HepG2 (cell line): ENCODE measurements at regions not wholly inside any gene's neighbourhood (a gene's known extent, or its start where the extent isn't known, plus 50 kb on each side); places are given as distances from the start of the nearest gene placed in this dataset.

ENCODE experiments used
- HIVEP1 ChIP-seq: sonication (generic); formaldehyde crosslinking; IDR thresholded peaks from 2 replicates; pipeline ENCODE4 v1.4.0; 2020; ENCODE audit warnings: mild to moderate bottlenecking, missing genetic modification reagents
- KAT8 ChIP-seq: IDR thresholded peaks from 2 replicates; pipeline ENCODE4 v1.6.1; 2016; ENCODE audit warnings: missing genetic modification reagents, missing compliant biosample characterization
- KMT2A ChIP-seq: sonication (generic); formaldehyde crosslinking; IDR thresholded peaks from 2 replicates; pipeline ENCODE4 v1.4.0; 2020; ENCODE audit warnings: missing genetic modification reagents
- RXRA ChIP-seq: sonication (generic); formaldehyde crosslinking; IDR thresholded peaks from 2 replicates; pipeline ENCODE4 v1.5.1; 2020; ENCODE audit warnings: missing genetic modification reagents
- SNAI1 ChIP-seq: sonication (generic); formaldehyde crosslinking; IDR thresholded peaks from 2 replicates; pipeline ENCODE4 v1.5.0; 2020; ENCODE audit warnings: mild to moderate bottlenecking, missing genetic modification reagents, borderline replicate concordance
- SRSF4 ChIP-seq: fragments of 200-400 bp; formaldehyde crosslinking; IDR thresholded peaks from one replicate; pipeline ENCODE4 v1.6.1; 2018; ENCODE audit warnings: mild to moderate bottlenecking, low read depth, low read length, moderate library complexity; ENCODE audit not compliant: poor library complexity, severe bottlenecking
- SYNCRIP ChIP-seq: fragments of 200-400 bp; formaldehyde crosslinking; IDR thresholded peaks from 2 replicates; pipeline ENCODE4 v1.6.1; 2018; ENCODE audit warnings: mild to moderate bottlenecking, low read depth, low read length; ENCODE audit not compliant: insufficient read depth
- TEAD2 ChIP-seq: sonication (generic); formaldehyde crosslinking; IDR thresholded peaks from 2 replicates; pipeline ENCODE4 v1.9.0; 2021; ENCODE audit warnings: missing genetic modification reagents
- TOE1 ChIP-seq: sonication (generic); formaldehyde crosslinking; IDR thresholded peaks from 2 replicates; pipeline ENCODE4 v1.4.0; 2020; ENCODE audit warnings: mild to moderate bottlenecking, missing genetic modification reagents
- ZBTB4 ChIP-seq: sonication (generic); formaldehyde crosslinking; IDR thresholded peaks from 2 replicates; pipeline ENCODE4 v1.4.0; 2020; ENCODE audit warnings: missing genetic modification reagents, mild to moderate bottlenecking, borderline replicate concordance
- ZBTB44 ChIP-seq: sonication (generic); formaldehyde crosslinking; IDR thresholded peaks from 2 replicates; pipeline ENCODE4 v1.4.0; 2020; ENCODE audit warnings: missing genetic modification reagents
- ZNF143 ChIP-seq: sonication (generic); formaldehyde crosslinking; IDR thresholded peaks from 2 replicates; pipeline ENCODE4 v1.4.0; 2020; ENCODE audit warnings: missing genetic modification reagents
- ZNF280B ChIP-seq: sonication (generic); formaldehyde crosslinking; IDR thresholded peaks from 2 replicates; pipeline ENCODE4 v1.5.0; 2020; ENCODE audit warnings: missing genetic modification reagents, mild to moderate bottlenecking, borderline replicate concordance
- ZNF530 ChIP-seq: sonication (generic); formaldehyde crosslinking; IDR thresholded peaks from 2 replicates; pipeline ENCODE4 v1.5.0; 2020; ENCODE audit warnings: low read depth, mild to moderate bottlenecking, missing genetic modification reagents
- ZNF550 ChIP-seq: sonication (generic); formaldehyde crosslinking; IDR thresholded peaks from 2 replicates; pipeline ENCODE4 v1.4.0; 2020; ENCODE audit warnings: mild to moderate bottlenecking, missing genetic modification reagents, borderline replicate concordance
- ZNF562 ChIP-seq: sonication (generic); formaldehyde crosslinking; IDR thresholded peaks from 2 replicates; pipeline ENCODE4 v1.8.0; 2022; ENCODE audit warnings: missing genetic modification reagents, borderline replicate concordance
- TF ChIP-seq, protein P1 (sequence below): sonication (generic); formaldehyde crosslinking; IDR thresholded peaks from 2 replicates; pipeline ENCODE4 v1.4.0; 2020; ENCODE audit warnings: missing genetic modification reagents, borderline replicate concordance

DNA sequence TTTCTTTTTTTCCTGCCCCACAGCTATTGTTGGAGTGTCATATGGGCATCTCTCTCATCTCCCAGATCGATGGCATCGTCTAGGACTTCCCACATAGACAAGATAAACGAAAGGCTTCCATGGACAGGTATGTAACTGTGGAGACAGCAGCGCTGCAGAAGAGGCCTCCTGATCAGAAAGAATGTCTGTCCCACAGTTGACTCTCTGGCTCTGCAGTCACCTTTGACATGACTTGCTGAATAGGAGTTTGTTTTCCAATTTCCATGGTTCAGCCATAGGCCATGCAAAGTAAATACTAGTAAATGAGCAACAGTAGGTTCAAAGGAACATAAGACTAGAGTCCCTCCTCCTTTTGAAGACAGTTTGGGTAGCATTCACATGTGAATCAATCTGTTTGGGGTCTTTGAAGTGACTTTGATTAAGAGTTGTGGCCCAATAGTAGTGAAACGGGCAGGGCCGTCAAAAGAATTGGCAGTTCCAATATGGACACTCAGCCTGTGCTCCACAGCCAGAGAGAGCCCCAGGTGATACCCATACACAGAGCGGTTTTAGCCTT, 134.7 kb upstream of the IFNGR1 start (continued):
- TF ChIP-seq, protein P1, sequence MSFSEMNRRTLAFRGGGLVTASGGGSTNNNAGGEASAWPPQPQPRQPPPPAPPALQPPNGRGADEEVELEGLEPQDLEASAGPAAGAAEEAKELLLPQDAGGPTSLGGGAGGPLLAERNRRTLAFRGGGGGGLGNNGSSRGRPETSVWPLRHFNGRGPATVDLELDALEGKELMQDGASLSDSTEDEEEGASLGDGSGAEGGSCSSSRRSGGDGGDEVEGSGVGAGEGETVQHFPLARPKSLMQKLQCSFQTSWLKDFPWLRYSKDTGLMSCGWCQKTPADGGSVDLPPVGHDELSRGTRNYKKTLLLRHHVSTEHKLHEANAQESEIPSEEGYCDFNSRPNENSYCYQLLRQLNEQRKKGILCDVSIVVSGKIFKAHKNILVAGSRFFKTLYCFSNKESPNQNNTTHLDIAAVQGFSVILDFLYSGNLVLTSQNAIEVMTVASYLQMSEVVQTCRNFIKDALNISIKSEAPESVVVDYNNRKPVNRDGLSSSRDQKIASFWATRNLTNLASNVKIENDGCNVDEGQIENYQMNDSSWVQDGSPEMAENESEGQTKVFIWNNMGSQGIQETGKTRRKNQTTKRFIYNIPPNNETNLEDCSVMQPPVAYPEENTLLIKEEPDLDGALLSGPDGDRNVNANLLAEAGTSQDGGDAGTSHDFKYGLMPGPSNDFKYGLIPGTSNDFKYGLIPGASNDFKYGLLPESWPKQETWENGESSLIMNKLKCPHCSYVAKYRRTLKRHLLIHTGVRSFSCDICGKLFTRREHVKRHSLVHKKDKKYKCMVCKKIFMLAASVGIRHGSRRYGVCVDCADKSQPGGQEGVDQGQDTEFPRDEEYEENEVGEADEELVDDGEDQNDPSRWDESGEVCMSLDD = no peak; the same call in 1 of the 2 replicates
- TF ChIP-seq ZNF530 = no peak
- TF ChIP-seq RXRA (CRISPR knock-in tag) = peak; percentile 99
- peak; percentile 96 for TF ChIP-seq ZBTB4 (CRISPR knock-in tag)
- no peak for TF ChIP-seq ZNF280B
- TF ChIP-seq KAT8 (CRISPR knock-in tag) = peak; percentile 86
- peak; percentile 51; the same call in 1 of the 2 replicates for TF ChIP-seq ZNF143 (CRISPR knock-in tag)
- TF ChIP-seq ZNF562 (CRISPR knock-in tag) = no peak
- no peak for TF ChIP-seq SNAI1 (CRISPR knock-in tag)
- TF ChIP-seq KMT2A (CRISPR knock-in tag) = peak; percentile 86
- no peak for TF ChIP-seq ZBTB44
- TF ChIP-seq HIVEP1 (CRISPR knock-in tag) = peak; percentile 24; the same call in 1 of the 2 replicates
- no peak for TF ChIP-seq ZNF550 (CRISPR knock-in tag)
- no peak for TF ChIP-seq SRSF4
- no peak; the same call in 1 of the 2 replicates for TF ChIP-seq TEAD2 (CRISPR knock-in tag)
- TF ChIP-seq TOE1 (CRISPR knock-in tag) = 0 out of 2 replicates have a peak, but pooled peaks have one; percentile 21
- no peak for TF ChIP-seq SYNCRIP
